DND-41 (cell line): ENCODE measurements at regions not wholly inside any gene's neighbourhood (a gene's known extent, or its start where the extent isn't known, plus 50 kb on each side); places are given as distances from the start of the nearest gene placed in this dataset.

ENCODE experiments used
- EZH2 ChIP-seq: IDR thresholded peaks from 3 replicates; pipeline ENCODE4 v1.6.1; 2012; ENCODE audit warnings: borderline replicate concordance, low read depth, mild to moderate bottlenecking, moderate library complexity, low read length, inconsistent platforms; ENCODE audit not compliant: severe bottlenecking
- TF ChIP-seq, protein P1 (sequence below): IDR thresholded peaks from 2 replicates; pipeline ENCODE4 v1.5.1; 2012; ENCODE audit warnings: borderline replicate concordance, low read length, moderate library complexity, mild to moderate bottlenecking; ENCODE audit not compliant: poor library complexity, severe bottlenecking; ENCODE audit errors: extremely low read depth

DNA sequence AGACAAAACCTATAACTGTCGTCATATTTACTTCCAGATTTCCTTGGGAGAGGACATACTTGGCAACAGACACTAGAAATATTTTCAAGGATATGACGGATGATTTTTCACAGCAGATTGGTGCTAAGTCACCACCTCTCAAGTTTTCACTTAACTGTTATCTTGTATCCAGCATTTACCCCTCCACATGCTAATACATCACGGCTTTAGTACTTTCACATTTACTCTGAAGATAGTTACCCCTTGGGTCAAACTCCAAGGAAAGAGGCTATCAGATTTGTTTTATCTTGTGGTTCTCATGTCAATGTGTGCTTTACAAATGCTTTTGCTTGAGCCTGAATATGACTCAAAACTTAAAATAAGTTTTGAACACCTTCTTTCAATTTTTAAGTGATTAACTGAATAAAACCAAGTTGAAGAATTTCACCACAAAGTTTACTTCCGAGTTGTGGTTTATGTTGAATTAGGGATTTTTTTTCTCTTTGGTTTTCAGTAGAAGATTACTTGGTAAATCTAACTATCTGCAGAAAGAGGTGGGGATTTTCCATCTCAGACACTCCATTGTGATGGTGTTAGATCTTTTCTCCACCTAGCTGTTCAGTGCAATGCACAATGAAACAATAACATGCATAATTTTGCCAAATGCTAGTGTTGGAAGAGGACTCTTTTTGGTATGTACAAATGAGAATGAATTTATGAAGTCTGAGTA lies 75.4 kb upstream of the FAT1 start:
- TF ChIP-seq, protein P1, sequence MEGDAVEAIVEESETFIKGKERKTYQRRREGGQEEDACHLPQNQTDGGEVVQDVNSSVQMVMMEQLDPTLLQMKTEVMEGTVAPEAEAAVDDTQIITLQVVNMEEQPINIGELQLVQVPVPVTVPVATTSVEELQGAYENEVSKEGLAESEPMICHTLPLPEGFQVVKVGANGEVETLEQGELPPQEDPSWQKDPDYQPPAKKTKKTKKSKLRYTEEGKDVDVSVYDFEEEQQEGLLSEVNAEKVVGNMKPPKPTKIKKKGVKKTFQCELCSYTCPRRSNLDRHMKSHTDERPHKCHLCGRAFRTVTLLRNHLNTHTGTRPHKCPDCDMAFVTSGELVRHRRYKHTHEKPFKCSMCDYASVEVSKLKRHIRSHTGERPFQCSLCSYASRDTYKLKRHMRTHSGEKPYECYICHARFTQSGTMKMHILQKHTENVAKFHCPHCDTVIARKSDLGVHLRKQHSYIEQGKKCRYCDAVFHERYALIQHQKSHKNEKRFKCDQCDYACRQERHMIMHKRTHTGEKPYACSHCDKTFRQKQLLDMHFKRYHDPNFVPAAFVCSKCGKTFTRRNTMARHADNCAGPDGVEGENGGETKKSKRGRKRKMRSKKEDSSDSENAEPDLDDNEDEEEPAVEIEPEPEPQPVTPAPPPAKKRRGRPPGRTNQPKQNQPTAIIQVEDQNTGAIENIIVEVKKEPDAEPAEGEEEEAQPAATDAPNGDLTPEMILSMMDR: no peak
- no peak for TF ChIP-seq EZH2
